ENCODE measurements at regions not wholly inside any gene's neighbourhood (a gene's known extent, or its start where the extent isn't known, plus 50 kb on each side); places are given as distances from the start of the nearest gene placed in this dataset.

DNA sequence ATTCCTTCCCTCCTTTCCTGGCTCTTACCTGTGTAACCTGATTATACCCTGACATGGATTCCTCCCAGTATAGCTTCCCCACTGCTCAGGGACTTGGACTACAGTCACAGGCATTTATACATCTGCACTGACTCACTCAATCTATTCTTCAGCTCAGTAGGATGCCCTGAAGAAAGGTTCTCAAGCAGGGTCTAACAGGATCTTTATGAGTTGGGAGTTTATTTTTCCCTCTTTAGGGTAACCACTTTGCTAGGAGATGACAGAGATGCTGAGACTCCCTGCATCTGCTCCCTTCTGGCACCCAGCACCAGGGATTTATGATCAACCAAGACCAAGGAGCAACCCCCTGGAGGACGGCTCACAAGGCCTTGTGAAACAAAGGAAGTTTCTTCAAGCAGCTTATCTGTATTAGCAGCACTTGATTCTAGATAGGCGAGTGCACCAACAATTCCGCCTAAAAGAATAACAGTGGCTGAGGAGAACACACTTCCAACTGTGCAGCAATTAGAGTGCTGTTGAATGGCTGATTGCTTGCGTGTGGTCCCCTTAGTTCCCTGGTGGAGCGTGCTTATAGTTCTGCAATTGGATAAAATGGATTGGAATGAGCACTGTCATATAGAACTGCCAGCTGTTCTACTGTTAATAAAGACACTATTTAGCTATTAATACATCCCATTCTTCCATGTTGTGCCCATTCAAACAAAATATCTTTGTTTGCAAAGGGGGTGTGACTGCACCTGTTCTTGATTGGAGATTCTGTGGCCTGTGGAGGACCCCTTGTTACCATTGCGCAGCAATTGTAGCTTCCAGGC is 482.6 kb downstream of the ZNF608 start:
- TF ChIP-seq EZH2 (IDR thresholded peaks at IDR 0.05; ENCODE audit: borderline replicate concordance, insufficient read depth, low read depth, low read length, poor library complexity, severe bottlenecking): no peak
- no peak for TF ChIP-seq CTCF (IDR thresholded peaks at IDR 0.05)
- Histone ChIP-seq H3K79me2 (ENCODE audit: control insufficient read depth, insufficient read depth, low read length) (no peaks in the 10 kb centered on the region), H3K4me3 (ENCODE audit: control extremely low read depth in 1 of 5, extremely low read depth in 1 of 5, insufficient read depth in 1 of 5, low read depth in 2 of 5, low read length in 4 of 5) (no peak overlapping the region), H3K4me1 (ENCODE audit: control insufficient read depth in 2 of 2, insufficient read depth in 2 of 2, low read length in 2 of 2) (no peaks in the 10 kb centered on the region), H2AFZ (ENCODE audit: insufficient read depth, low read depth, low read length, poor library complexity, severe bottlenecking) (no peak overlapping the region), H3K36me3 (replicated peaks in 1 of 2; ENCODE audit: control extremely low read depth in 1 of 2, control insufficient read depth in 1 of 2, extremely low read depth in 1 of 2, insufficient read depth in 2 of 2, low read length in 1 of 2) (no peaks in the 10 kb centered on the region), H3K9ac (ENCODE audit: low read length) (no peak overlapping the region), H3K4me2 (replicated peaks; ENCODE audit: low read depth, low read length, poor library complexity, severe bottlenecking) (no peak overlapping the region), H3K27me3 (replicated peaks in 1 of 4; ENCODE audit: control extremely low read depth in 1 of 4, control insufficient read depth in 3 of 4, insufficient read depth in 4 of 4, low read length in 3 of 4) (no peaks in the 10 kb centered on the region), H4K20me1 (ENCODE audit: control insufficient read depth, insufficient read depth, low read length, poor library complexity, severe bottlenecking) (no peaks in the 10 kb centered on the region), H3K9me3 (ENCODE audit: control extremely low read depth in 1 of 3, control insufficient read depth in 2 of 3, insufficient read depth in 1 of 3, low read length in 2 of 3) (no peaks in the 10 kb centered on the region), H3K27ac (ENCODE audit: low read length in 2 of 2) (no peak overlapping the region)
- Mint-ChIP-seq H3K27ac (no peak overlapping the region), H3K4me1 (no peaks in the 10 kb centered on the region), H3K9me3 (ENCODE audit: insufficient read depth) (no peaks in the 10 kb centered on the region), H3K4me3 (no peak overlapping the region), H3K27me3 (no peaks in the 10 kb centered on the region)
- WGBS (ENCODE audit: insufficient coverage): 89% methylated on average over 4 of the region's 6 CpGs
- DNase-seq (no peak), ATAC-seq (ENCODE audit: low read depth) (no peak)
- POLR2A ChIA-PET: no interaction called here
- CTCF ChIA-PET: no interaction called here
- intact Hi-C loops (cut with micrococcal nuclease): no loop called here

GRCh38 chr5:124262991-124263571 is 483.4 kb downstream of the ZNF608 start:
- POLR2A ChIA-PET: no interaction called here
- CTCF ChIA-PET: no interaction called here
- H3K36me3 ChIP-seq (replicated peaks in 1 of 2; ENCODE audit: control extremely low read depth in 1 of 2, control insufficient read depth in 1 of 2, extremely low read depth in 1 of 2, insufficient read depth in 2 of 2, low read length in 1 of 2): no peaks in the 10 kb centered on the region
- no peak overlapping the region for H3K27ac ChIP-seq (ENCODE audit: low read length in 2 of 2)
- no peaks in the 10 kb centered on the region for H3K27me3 Mint-ChIP-seq
- no peaks in the 10 kb centered on the region for H4K20me1 ChIP-seq (ENCODE audit: control insufficient read depth, insufficient read depth, low read length, poor library complexity, severe bottlenecking)
- no CpG with 5 or more reads among the region's 1 CpG for WGBS (ENCODE audit: insufficient coverage)
- H3K4me1 Mint-ChIP-seq: no peaks in the 10 kb centered on the region
- no peak overlapping the region for H3K9ac ChIP-seq (ENCODE audit: low read length)
- H3K27me3 ChIP-seq (replicated peaks in 1 of 4; ENCODE audit: control extremely low read depth in 1 of 4, control insufficient read depth in 3 of 4, insufficient read depth in 4 of 4, low read length in 3 of 4): no peaks in the 10 kb centered on the region
- H3K4me1 ChIP-seq (ENCODE audit: control insufficient read depth in 2 of 2, insufficient read depth in 2 of 2, low read length in 2 of 2): no peaks in the 10 kb centered on the region
- H3K9me3 Mint-ChIP-seq (ENCODE audit: insufficient read depth): no peaks in the 10 kb centered on the region
- ATAC-seq (ENCODE audit: low read depth) (no peak), DNase-seq (no peak)
- no peak overlapping the region for H3K4me3 ChIP-seq (ENCODE audit: control extremely low read depth in 1 of 5, extremely low read depth in 1 of 5, insufficient read depth in 1 of 5, low read depth in 2 of 5, low read length in 4 of 5)
- H3K27ac Mint-ChIP-seq: no peak overlapping the region
- TF ChIP-seq EZH2 (IDR thresholded peaks at IDR 0.05; ENCODE audit: borderline replicate concordance, insufficient read depth, low read depth, low read length, poor library complexity, severe bottlenecking) (no peak), CTCF (IDR thresholded peaks at IDR 0.05) (no peak)
- intact Hi-C loops (cut with micrococcal nuclease): no loop called here
- no peak overlapping the region for H2AFZ ChIP-seq (ENCODE audit: insufficient read depth, low read depth, low read length, poor library complexity, severe bottlenecking)
- no peaks in the 10 kb centered on the region for H3K9me3 ChIP-seq (ENCODE audit: control extremely low read depth in 1 of 3, control insufficient read depth in 2 of 3, insufficient read depth in 1 of 3, low read length in 2 of 3)
- H3K4me2 ChIP-seq (replicated peaks; ENCODE audit: low read depth, low read length, poor library complexity, severe bottlenecking): no peak overlapping the region
- H3K4me3 Mint-ChIP-seq: no peak overlapping the region
- H3K79me2 ChIP-seq (ENCODE audit: control insufficient read depth, insufficient read depth, low read length): no peaks in the 10 kb centered on the region
